ENCODE measurements at regions not wholly inside any gene's neighbourhood (a gene's known extent, or its start where the extent isn't known, plus 50 kb on each side); places are given as distances from the start of the nearest gene placed in this dataset.

DNA sequence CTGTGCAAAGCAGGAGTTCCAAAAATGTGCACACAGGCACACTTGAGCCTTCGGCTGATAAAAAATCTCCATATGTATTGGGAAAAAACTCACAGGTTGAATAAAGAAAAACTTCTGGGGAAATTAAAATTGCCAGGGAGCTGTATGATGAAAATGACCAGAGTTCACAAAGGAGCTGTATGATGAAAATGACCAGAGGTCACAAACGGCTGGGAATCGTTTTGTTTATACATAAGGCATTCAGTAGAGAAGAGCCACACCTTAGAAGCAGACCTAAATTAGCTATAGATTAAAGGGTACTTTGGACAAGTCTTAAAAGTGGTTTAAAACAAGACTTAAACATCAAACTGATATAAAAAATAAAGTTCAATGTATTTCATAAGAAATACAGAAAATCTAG lies 251.7 kb upstream of the TMEM132C start:
- ChIA-PET CTCF (ENCODE audit: unreplicated experiment) (no interaction called here), POLR2A (interaction anchor here (1.2 kb wide), 1 partner anchor 11 kb away, joined by 5 read pairs; no protein-coding TSS in a partner anchor)
- H3K4me2 ChIP-seq (ENCODE audit: low read length), result no peak overlapping the region

GRCh38 chr12:128018067-128018466 lies 248.9 kb upstream of the TMEM132C start:
- BruUV-seq (replicated peaks), result no TSS peak

More for the DNA sequence above, 251.7 kb upstream of the TMEM132C start:
- intact Hi-C loops (cut with micrococcal nuclease; ENCODE audit: unreplicated experiment), result no loop called here
- Histone ChIP-seq H3K27ac (ENCODE audit: low read depth, low read length, poor library complexity, severe bottlenecking) (no peak overlapping the region), H3K36me3 (ENCODE audit: insufficient read depth, low read length) (no peaks in the 10 kb centered on the region), H4K20me1 (ENCODE audit: insufficient read depth, low read length) (no peaks in the 10 kb centered on the region), H3K4me1 (ENCODE audit: insufficient read depth, low read length, poor library complexity, severe bottlenecking) (no peaks in the 10 kb centered on the region), H3K9me2 (ENCODE audit: insufficient read depth, low read length) (no peaks in the 10 kb centered on the region), H3K79me2 (ENCODE audit: insufficient read depth, low read depth, low read length) (no peaks in the 10 kb centered on the region), H3K9me3 (ENCODE audit: low read length) (no peaks in the 10 kb centered on the region), H2AFZ (ENCODE audit: low read length) (no peak overlapping the region), H3K4me3 (ENCODE audit: low read depth, low read length, poor library complexity, severe bottlenecking) (no peak overlapping the region)
- BruUV-seq (replicated peaks), result no TSS peak
- no peak for DNase-seq (ENCODE audit: low spot score)
- TF ChIP-seq CTCF (conservative IDR thresholded peaks at IDR 0.05; ENCODE audit: low read length) (no peak), EZH2phosphoT487 (IDR thresholded peaks at IDR 0.05; ENCODE audit: borderline replicate concordance, low read depth, low read length) (no peak)

More at GRCh38 chr12:128018067-128018466, 248.9 kb upstream of the TMEM132C start:
- Histone ChIP-seq H3K9me3 (ENCODE audit: low read length) (no peaks in the 10 kb centered on the region), H3K4me2 (ENCODE audit: low read length) (no peak overlapping the region), H3K79me2 (ENCODE audit: insufficient read depth, low read depth, low read length) (no peaks in the 10 kb centered on the region), H2AFZ (ENCODE audit: low read length) (no peak overlapping the region), H4K20me1 (ENCODE audit: insufficient read depth, low read length) (no peaks in the 10 kb centered on the region), H3K4me1 (ENCODE audit: insufficient read depth, low read length, poor library complexity, severe bottlenecking) (no peaks in the 10 kb centered on the region), H3K36me3 (ENCODE audit: insufficient read depth, low read length) (no peaks in the 10 kb centered on the region), H3K4me3 (ENCODE audit: low read depth, low read length, poor library complexity, severe bottlenecking) (no peak overlapping the region), H3K27ac (ENCODE audit: low read depth, low read length, poor library complexity, severe bottlenecking) (no peak overlapping the region), H3K9me2 (ENCODE audit: insufficient read depth, low read length) (no peaks in the 10 kb centered on the region)
- POLR2A ChIA-PET, result no interaction called here
- intact Hi-C loops (cut with micrococcal nuclease; ENCODE audit: unreplicated experiment), result no loop called here
- DNase-seq (ENCODE audit: low spot score), result no peak
- TF ChIP-seq CTCF (conservative IDR thresholded peaks at IDR 0.05; ENCODE audit: low read length) (no peak), EZH2phosphoT487 (IDR thresholded peaks at IDR 0.05; ENCODE audit: borderline replicate concordance, low read depth, low read length) (no peak)
- CTCF ChIA-PET (ENCODE audit: unreplicated experiment), result no interaction called here
